GM12891 (cell line): ENCODE measurements at regions not wholly inside any gene's neighbourhood (a gene's known extent, or its start where the extent isn't known, plus 50 kb on each side); places are given as distances from the start of the nearest gene placed in this dataset.

Experiments used
- POLR2A ChIP-seq: IDR thresholded peaks from 2 replicates; pipeline ENCODE4 v1.6.1; 2011; ENCODE audit warnings: low read depth, low read length, control low read depth
- POLR2AphosphoS5 ChIP-seq: IDR thresholded peaks from 2 replicates; pipeline ENCODE4 v1.6.1; 2011; ENCODE audit warnings: low read depth, low read length, control low read depth
- POU2F2 ChIP-seq: IDR thresholded peaks from 2 replicates; pipeline ENCODE4 v1.6.1; 2011; ENCODE audit warnings: low read depth, mild to moderate bottlenecking, control low read depth, low read length, moderate library complexity
- SPI1 ChIP-seq: IDR thresholded peaks from 2 replicates; pipeline ENCODE4 v1.6.1; 2011; ENCODE audit warnings: low read depth, low read length, control low read depth
- TAF1 ChIP-seq: IDR thresholded peaks from 2 replicates; pipeline ENCODE4 v1.6.1; 2011; ENCODE audit warnings: low read depth, low read length, control low read depth

GRCh38 chr2:48034295-48034694 lies 128.0 kb upstream of the FBXO11 start:
- TF ChIP-seq POLR2A, result no peak
- no peak for TF ChIP-seq POLR2AphosphoS5
- TF ChIP-seq TAF1, result no peak
- no peak for TF ChIP-seq POU2F2
- no peak for TF ChIP-seq SPI1
